ENCODE measurements at regions not wholly inside any gene's neighbourhood (a gene's known extent, or its start where the extent isn't known, plus 50 kb on each side); places are given as distances from the start of the nearest gene placed in this dataset.

DNA sequence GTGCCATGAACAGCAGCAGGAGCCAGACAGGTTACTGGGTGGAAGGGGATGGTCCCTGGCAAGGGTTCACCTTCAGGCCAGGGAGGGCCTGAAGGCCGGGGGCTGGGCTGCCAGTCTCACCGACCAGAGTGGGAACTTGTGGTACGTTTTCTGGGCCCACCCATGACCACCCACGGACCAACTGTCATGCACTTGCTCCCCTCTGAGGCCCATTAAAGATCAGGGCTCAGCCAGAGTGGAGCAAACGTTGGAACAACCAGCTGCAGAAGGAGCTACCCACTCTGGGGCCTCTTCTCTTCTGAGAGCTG is 436.7 kb upstream of the PRMT6 start:
- TF ChIP-seq, protein P1, sequence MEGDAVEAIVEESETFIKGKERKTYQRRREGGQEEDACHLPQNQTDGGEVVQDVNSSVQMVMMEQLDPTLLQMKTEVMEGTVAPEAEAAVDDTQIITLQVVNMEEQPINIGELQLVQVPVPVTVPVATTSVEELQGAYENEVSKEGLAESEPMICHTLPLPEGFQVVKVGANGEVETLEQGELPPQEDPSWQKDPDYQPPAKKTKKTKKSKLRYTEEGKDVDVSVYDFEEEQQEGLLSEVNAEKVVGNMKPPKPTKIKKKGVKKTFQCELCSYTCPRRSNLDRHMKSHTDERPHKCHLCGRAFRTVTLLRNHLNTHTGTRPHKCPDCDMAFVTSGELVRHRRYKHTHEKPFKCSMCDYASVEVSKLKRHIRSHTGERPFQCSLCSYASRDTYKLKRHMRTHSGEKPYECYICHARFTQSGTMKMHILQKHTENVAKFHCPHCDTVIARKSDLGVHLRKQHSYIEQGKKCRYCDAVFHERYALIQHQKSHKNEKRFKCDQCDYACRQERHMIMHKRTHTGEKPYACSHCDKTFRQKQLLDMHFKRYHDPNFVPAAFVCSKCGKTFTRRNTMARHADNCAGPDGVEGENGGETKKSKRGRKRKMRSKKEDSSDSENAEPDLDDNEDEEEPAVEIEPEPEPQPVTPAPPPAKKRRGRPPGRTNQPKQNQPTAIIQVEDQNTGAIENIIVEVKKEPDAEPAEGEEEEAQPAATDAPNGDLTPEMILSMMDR (conservative IDR thresholded peaks at IDR 0.05), result no peak
- TF ChIP-seq EZH2 (IDR thresholded peaks at IDR 0.05; ENCODE audit: low read depth), result no peak

Data from PC-9 (cell line).